Stimulated activated memory B cell treated with anti-CD40 and anti-IgM and Interleukin-4, amounts not matched to agents 10 μg/mL and 1 μg/mL and 100 μg/mL, for 72 hours (primary cell): ENCODE measurements at regions not wholly inside any gene's neighbourhood (a gene's known extent, or its start where the extent isn't known, plus 50 kb on each side); places are given as distances from the start of the nearest gene placed in this dataset.
"Not testable (repeated sequence)": the region's sequence is repeated elsewhere in the genome, so short reads cannot be mapped to it uniquely, and the experiment has no call there.

ENCODE experiments used
- ATAC-seq: fragments of 150-1000 bp; cut with Tn5 transposase; 2 replicates; pipeline ENCODE4 v1.10.0; 2021
- H3K27ac Mint-ChIP-seq: one replicate; pipeline ENCODE4 v1.8.0; 2022; ENCODE audit warnings: mild to moderate bottlenecking, mixed read lengths
- H3K27me3 Mint-ChIP-seq: one replicate; pipeline ENCODE4 v1.8.0; 2022; ENCODE audit warnings: mixed read lengths
- H3K36me3 Mint-ChIP-seq: one replicate; pipeline ENCODE4 v1.8.0; 2022; ENCODE audit warnings: mixed read lengths
- H3K4me1 Mint-ChIP-seq: one replicate; pipeline ENCODE4 v1.8.0; 2022; ENCODE audit warnings: mixed read lengths
- H3K4me3 Mint-ChIP-seq: one replicate; pipeline ENCODE4 v1.8.0; 2022; ENCODE audit warnings: mild to moderate bottlenecking, moderate library complexity, mixed read lengths
- H3K9me3 Mint-ChIP-seq: one replicate; pipeline ENCODE4 v1.8.0; 2022; ENCODE audit warnings: mixed read lengths

GRCh38 chr15:59918994-59919951 lies 84.8 kb upstream of the FOXB1 start:
- no peaks in the 10 kb centered on the region for H3K9me3 Mint-ChIP-seq
- peaks cover 11% of the 10 kb centered on the region for H3K4me1 Mint-ChIP-seq
- H3K27ac Mint-ChIP-seq, result peak overlapping the region; percentile 78
- H3K36me3 Mint-ChIP-seq, result no peaks in the 10 kb centered on the region
- no peaks in the 10 kb centered on the region for H3K27me3 Mint-ChIP-seq
- ATAC-seq, result peak; percentile 85
- peak overlapping the region; percentile 53 for H3K4me3 Mint-ChIP-seq

DNA sequence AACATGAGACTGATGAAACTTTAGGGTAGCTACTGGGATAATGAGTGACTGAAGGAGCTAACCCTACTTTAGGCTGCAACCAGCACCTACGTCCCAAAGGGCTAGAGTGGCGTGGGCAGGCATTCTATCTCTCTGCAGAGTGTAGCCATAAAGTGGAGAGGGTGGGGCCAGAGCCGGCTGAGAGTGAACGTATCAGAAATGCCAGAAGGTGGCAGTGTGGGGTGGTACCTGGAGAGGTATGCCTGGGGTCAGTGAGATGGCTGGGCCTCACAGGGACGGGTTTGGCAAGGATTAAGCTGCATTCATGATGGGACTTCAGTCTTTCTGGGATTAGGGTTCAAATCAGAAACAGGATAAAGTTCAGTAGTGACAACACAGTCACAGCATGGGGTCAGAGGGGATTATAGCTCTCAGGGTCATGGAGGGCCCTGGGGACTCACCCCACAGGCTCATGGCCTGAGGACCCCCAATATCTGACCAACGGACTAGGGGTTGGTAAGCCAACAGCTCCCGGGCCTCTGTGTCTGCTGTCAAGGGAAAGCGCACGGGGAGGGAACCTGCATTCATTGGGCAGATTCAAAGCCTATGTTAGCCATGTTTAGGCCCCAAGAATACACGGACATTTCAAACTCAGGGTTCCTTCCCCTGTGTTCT lies 86.5 kb upstream of the FOXB1 start:
- Mint-ChIP-seq H3K4me1 (peaks cover 11% of the 10 kb centered on the region), H3K9me3 (no peaks in the 10 kb centered on the region), H3K36me3 (no peaks in the 10 kb centered on the region), H3K27ac (no peak overlapping the region), H3K27me3 (no peaks in the 10 kb centered on the region), H3K4me3 (no peak overlapping the region)
- ATAC-seq, result peak; percentile 79

DNA sequence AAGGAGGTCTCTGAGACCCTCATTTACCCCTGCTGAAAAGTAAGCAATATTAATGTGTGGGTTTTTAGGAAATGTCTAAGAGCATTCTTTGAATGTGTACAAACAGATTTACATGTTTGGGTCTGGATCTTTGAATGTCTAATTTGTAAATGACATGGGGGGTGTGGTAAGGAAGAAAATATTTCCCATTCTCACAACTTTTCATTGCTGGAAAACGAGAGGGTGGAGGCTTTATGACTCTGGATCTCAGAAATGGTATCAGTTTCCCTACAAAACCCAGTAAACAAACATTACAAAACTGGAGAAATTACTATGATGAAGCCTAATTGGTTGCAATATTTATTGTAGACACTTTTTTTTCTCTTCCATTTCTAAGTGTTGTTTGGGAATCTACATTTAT lies 98.1 kb upstream of the FOXB1 start:
- H3K27me3 Mint-ChIP-seq, result peaks cover 32% of the 10 kb centered on the region
- H3K4me3 Mint-ChIP-seq, result no peak overlapping the region
- no peak overlapping the region for H3K27ac Mint-ChIP-seq
- no peaks in the 10 kb centered on the region for H3K36me3 Mint-ChIP-seq
- H3K9me3 Mint-ChIP-seq, result no peaks in the 10 kb centered on the region
- no peak for ATAC-seq
- no peaks in the 10 kb centered on the region for H3K4me1 Mint-ChIP-seq

GRCh38 chr15:59905176-59905575 lies 98.9 kb upstream of the FOXB1 start:
- no peaks in the 10 kb centered on the region for H3K36me3 Mint-ChIP-seq
- ATAC-seq, result no peak
- H3K4me3 Mint-ChIP-seq, result no peak overlapping the region
- H3K27me3 Mint-ChIP-seq, result peaks cover 40% of the 10 kb centered on the region
- no peaks in the 10 kb centered on the region for H3K9me3 Mint-ChIP-seq
- no peak overlapping the region for H3K27ac Mint-ChIP-seq
- no peaks in the 10 kb centered on the region for H3K4me1 Mint-ChIP-seq

DNA sequence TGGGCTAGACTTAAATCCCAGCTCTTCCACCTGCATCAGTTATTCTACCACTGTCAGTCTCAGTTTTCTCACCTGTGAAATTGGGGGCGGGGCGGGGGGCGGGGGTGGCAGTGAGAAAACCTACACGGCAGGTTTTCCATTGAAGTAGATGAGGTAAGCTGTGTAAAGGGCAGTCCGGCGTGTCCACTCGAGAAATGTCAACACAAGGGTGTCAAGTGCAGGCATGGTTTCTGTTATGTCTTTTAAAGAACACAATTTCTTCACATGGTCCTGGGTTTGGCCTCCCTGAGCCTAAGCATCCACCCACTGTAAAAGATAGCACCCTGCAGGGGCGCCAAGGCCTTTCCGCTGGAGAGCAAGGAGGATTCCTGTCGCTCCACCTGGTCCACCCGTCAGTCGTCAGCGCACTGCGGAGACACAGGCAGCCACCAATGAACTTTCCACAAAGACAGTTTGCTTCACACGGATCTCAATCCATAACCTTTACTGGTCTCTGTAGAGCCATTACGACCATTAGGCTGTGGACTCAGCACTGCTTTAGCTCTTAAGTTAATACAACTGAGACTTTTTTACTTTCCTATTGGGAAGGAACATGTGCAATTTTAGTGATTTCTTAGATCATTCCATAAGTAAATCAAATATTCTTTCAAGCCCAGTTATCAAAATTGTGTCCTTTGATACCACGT lies 99.5 kb upstream of the FOXB1 start:
- H3K4me3 Mint-ChIP-seq, result no peak overlapping the region
- no peak for ATAC-seq
- no peaks in the 10 kb centered on the region for H3K4me1 Mint-ChIP-seq
- no peak overlapping the region for H3K27ac Mint-ChIP-seq
- no peaks in the 10 kb centered on the region for H3K36me3 Mint-ChIP-seq
- peaks cover 45% of the 10 kb centered on the region for H3K27me3 Mint-ChIP-seq
- H3K9me3 Mint-ChIP-seq, result no peaks in the 10 kb centered on the region

DNA sequence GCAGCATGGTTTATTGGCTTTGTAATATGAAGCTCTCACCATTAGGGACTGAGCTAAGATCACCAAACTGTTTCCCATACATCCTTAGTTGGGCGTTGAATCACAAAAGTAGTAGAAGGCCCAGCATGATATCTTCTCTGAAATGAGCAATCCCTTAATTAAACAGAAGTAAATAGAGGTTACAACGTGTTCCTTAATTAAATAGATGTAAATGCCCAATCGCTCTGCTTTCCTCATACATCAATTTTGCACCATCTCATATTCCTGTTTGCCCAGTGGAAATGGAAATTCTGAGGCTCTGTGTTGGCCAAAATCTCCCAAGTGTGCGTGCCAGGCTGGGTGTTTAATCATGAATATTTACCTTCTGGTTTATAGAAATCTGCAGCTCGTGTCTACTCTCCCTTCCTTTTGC lies 107.4 kb upstream of the FOXB1 start:
- H3K27me3 Mint-ChIP-seq, result peaks cover 41% of the 10 kb centered on the region
- no peak overlapping the region for H3K4me3 Mint-ChIP-seq
- no peak overlapping the region for H3K27ac Mint-ChIP-seq
- no peaks in the 10 kb centered on the region for H3K4me1 Mint-ChIP-seq
- no peaks in the 10 kb centered on the region for H3K36me3 Mint-ChIP-seq
- no peaks in the 10 kb centered on the region for H3K9me3 Mint-ChIP-seq
- no peak for ATAC-seq

DNA sequence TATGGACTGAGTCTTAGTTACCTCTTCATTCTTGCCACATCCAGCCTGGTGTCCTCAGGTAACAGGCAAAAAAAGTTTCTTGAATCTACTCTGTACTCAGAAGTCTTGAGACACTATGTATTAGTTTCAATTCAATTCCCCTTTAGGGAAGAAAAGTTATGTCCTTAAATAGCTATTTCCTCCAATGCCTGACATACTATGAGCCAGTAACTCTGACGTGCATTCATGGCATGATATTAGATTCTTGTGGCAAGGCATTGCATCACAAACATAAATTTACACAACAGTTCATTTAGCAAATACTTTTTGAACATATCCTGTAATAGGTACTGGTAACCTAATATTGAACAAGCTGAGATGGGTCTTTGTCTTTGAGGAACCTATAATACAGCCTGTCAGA lies 109.3 kb upstream of the FOXB1 start:
- peaks cover 23% of the 10 kb centered on the region for H3K27me3 Mint-ChIP-seq
- H3K27ac Mint-ChIP-seq, result no peak overlapping the region
- no peaks in the 10 kb centered on the region for H3K4me1 Mint-ChIP-seq
- no peak overlapping the region for H3K4me3 Mint-ChIP-seq
- H3K9me3 Mint-ChIP-seq, result no peaks in the 10 kb centered on the region
- no peaks in the 10 kb centered on the region for H3K36me3 Mint-ChIP-seq
- ATAC-seq, result no peak

DNA sequence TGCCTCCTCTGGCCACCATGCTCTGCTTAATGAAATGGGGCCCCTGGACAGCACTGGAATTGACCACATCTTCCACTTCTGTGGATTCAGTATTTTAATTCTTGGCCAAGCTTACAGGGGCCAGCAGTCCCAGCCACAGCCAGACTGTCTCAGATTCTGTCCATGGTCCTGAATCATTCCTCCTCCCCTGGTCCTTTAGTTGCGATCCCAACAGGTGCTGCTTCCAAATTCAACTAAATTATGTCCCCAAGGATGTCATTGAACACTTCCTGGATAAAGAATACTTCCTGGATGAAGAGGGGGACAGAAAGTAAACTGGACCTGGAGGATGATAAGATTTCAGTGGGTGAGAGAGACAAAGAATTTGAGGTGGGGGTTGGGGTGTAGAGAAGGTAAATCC lies 111.1 kb upstream of the FOXB1 start:
- Mint-ChIP-seq H3K4me3 (no peak overlapping the region), H3K27me3 (peaks cover 22% of the 10 kb centered on the region), H3K4me1 (no peaks in the 10 kb centered on the region), H3K27ac (no peak overlapping the region), H3K36me3 (no peaks in the 10 kb centered on the region), H3K9me3 (no peaks in the 10 kb centered on the region)
- ATAC-seq, result no peak

DNA sequence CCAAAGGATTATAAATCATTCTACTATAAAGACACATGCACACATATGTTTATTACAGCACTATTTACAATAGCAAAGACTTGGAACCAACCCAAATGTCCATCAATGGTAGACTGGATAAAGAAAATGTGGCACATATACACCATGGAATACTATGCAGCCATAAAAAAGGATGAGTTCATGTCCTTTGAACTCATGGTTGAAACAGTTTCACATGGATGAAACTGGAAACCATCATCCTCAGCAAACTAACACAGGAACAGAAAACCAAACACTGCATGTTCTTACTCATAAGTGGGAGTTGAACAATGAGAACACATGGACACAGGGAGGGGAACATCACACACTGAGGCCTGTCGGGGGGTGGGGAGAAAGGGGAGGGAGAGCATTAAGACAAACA lies 116.2 kb upstream of the FOXB1 start:
- not testable (repeated sequence) for H3K36me3 Mint-ChIP-seq, H3K4me1 Mint-ChIP-seq, H3K27ac Mint-ChIP-seq, H3K4me3 Mint-ChIP-seq, H3K9me3 Mint-ChIP-seq, ATAC-seq
- H3K27me3 Mint-ChIP-seq, result peaks cover 36% of the 10 kb centered on the region

DNA sequence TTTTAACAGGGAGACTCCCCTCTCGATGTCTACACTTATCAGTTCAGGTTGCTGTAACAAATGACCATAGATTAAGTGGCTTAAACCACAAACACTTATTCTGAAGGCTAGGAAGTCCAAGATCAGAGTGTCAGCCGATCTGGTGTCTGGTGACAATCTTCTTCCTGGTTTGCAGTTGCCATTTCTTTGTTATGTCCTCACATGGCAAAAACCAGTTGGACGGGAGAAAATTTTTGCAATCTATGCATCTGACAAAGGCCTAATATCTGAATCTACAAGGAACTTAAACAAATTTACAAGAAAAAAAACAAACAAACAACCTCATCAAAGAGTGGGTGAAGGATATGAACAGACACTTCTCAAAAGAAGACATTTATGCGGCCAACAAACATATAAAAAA lies 116.9 kb upstream of the FOXB1 start:
- no peaks in the 10 kb centered on the region for H3K36me3 Mint-ChIP-seq

GRCh38 chr15:59886441-59886840 lies 117.7 kb upstream of the FOXB1 start:
- no peak overlapping the region for H3K4me3 Mint-ChIP-seq
- no peak for ATAC-seq
- H3K36me3 Mint-ChIP-seq, result no peaks in the 10 kb centered on the region
- no peak overlapping the region for H3K27ac Mint-ChIP-seq
- peaks cover 2% of the 10 kb centered on the region for H3K9me3 Mint-ChIP-seq
- peaks cover 39% of the 10 kb centered on the region for H3K27me3 Mint-ChIP-seq
- H3K4me1 Mint-ChIP-seq, result no peaks in the 10 kb centered on the region

More for the DNA sequence above, 116.9 kb upstream of the FOXB1 start:
- peaks cover 36% of the 10 kb centered on the region for H3K27me3 Mint-ChIP-seq
- H3K4me1 Mint-ChIP-seq, result no peaks in the 10 kb centered on the region
- ATAC-seq, result no peak
- H3K9me3 Mint-ChIP-seq, result peaks cover 2% of the 10 kb centered on the region
- no peak overlapping the region for H3K4me3 Mint-ChIP-seq
- no peak overlapping the region for H3K27ac Mint-ChIP-seq

DNA sequence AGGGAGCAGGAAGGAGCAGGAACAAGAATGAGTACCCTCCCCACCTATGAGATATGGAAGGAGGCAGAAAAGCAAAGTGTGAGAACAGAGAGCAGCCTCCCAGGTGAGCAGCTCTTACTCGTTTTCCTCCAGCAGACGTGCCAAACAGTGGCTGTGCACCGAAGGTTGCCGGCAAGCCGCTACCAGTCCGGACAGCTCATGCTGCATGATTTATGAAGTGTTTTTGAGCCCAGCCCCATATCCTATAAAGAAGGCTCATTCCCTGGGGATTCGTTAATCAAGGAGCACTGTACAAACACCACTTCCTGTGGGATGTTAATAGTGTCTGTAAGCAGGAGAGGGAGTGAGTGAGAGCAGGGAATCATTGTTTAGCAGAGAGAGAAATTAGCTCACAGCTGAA lies 118.3 kb upstream of the FOXB1 start:
- no peak overlapping the region for H3K27ac Mint-ChIP-seq
- H3K9me3 Mint-ChIP-seq, result peaks cover 2% of the 10 kb centered on the region
- peaks cover 39% of the 10 kb centered on the region for H3K27me3 Mint-ChIP-seq
- no peaks in the 10 kb centered on the region for H3K4me1 Mint-ChIP-seq
- ATAC-seq, result no peak
- H3K36me3 Mint-ChIP-seq, result no peaks in the 10 kb centered on the region
- H3K4me3 Mint-ChIP-seq, result no peak overlapping the region

- H3K9me3 Mint-ChIP-seq, result no peaks in the 10 kb centered on the region
- H3K36me3 Mint-ChIP-seq, result no peaks in the 10 kb centered on the region
- no peak overlapping the region for H3K4me3 Mint-ChIP-seq
- no peak overlapping the region for H3K27ac Mint-ChIP-seq
- H3K4me1 Mint-ChIP-seq, result no peaks in the 10 kb centered on the region
- peaks cover 42% of the 10 kb centered on the region for H3K27me3 Mint-ChIP-seq
- ATAC-seq, result no peak
These were observed 124.4 kb upstream of the FOXB1 start for GRCh38 chr15:59879506-59880265.

DNA sequence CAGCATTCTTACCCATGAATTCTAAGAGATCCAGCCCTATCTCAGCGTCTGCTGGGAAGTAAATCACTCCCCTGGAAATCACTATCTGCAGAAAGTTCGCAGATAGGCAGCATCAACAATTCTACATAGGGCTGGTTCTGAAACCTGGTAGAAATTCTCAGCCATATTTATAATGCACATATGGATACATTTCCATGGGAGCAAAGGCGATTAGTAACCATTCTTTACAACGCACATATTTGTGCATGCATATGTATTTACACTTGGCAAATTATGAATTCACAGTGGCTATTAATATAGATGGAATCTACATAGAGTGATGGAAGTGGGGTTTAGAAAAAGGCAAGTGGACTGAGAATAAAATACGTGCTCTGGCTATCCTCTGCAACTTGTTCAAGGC lies 128.0 kb upstream of the FOXB1 start:
- Mint-ChIP-seq H3K36me3 (no peaks in the 10 kb centered on the region), H3K4me1 (no peaks in the 10 kb centered on the region), H3K27ac (no peak overlapping the region), H3K9me3 (no peaks in the 10 kb centered on the region), H3K4me3 (no peak overlapping the region), H3K27me3 (peaks cover 32% of the 10 kb centered on the region)
- no peak for ATAC-seq
